ENCODE measurements at regions not wholly inside any gene's neighbourhood (a gene's known extent, or its start where the extent isn't known, plus 50 kb on each side); places are given as distances from the start of the nearest gene placed in this dataset.

GRCh38 chr2:203585516-203585915 is 50.4 kb upstream of the RAPH1 start:
- no peaks in the 10 kb centered on the region for H3K36me3 Mint-ChIP-seq
- H3K9me3 Mint-ChIP-seq (ENCODE audit: low read depth): no peaks in the 10 kb centered on the region
- ATAC-seq: no peak
- H3K4me1 Mint-ChIP-seq: peaks cover 28% of the 10 kb centered on the region
- H3K27me3 Mint-ChIP-seq: peaks cover 72% of the 10 kb centered on the region
- no peak for DNase-seq
- H3K4me3 Mint-ChIP-seq: no peak overlapping the region
- no peak overlapping the region for H3K27ac Mint-ChIP-seq
- CTCF ChIA-PET: no interaction called here

GRCh38 chr2:203586206-203586605 is 51.1 kb upstream of the RAPH1 start:
- Mint-ChIP-seq H3K27ac (no peak overlapping the region), H3K27me3 (peaks cover 71% of the 10 kb centered on the region), H3K4me3 (no peak overlapping the region), H3K9me3 (ENCODE audit: low read depth) (no peaks in the 10 kb centered on the region), H3K4me1 (peaks cover 26% of the 10 kb centered on the region), H3K36me3 (no peaks in the 10 kb centered on the region)
- no peak for DNase-seq
- ATAC-seq: no peak
- CTCF ChIA-PET: no interaction called here

GRCh38 chr2:203586696-203587095 is 51.6 kb upstream of the RAPH1 start:
- no peaks in the 10 kb centered on the region for H3K36me3 Mint-ChIP-seq
- no peaks in the 10 kb centered on the region for H3K9me3 Mint-ChIP-seq (ENCODE audit: low read depth)
- peaks cover 72% of the 10 kb centered on the region for H3K27me3 Mint-ChIP-seq

GRCh38 chr2:203590496-203590895 is 55.4 kb upstream of the RAPH1 start:
- peaks cover 7% of the 10 kb centered on the region for H3K4me1 Mint-ChIP-seq
- ATAC-seq: no peak
- no peaks in the 10 kb centered on the region for H3K9me3 Mint-ChIP-seq (ENCODE audit: low read depth)
- CTCF ChIA-PET: no interaction called here
- H3K27ac Mint-ChIP-seq: no peak overlapping the region
- DNase-seq: no peak
- peaks cover 65% of the 10 kb centered on the region for H3K27me3 Mint-ChIP-seq
- no peak overlapping the region for H3K4me3 Mint-ChIP-seq
- no peaks in the 10 kb centered on the region for H3K36me3 Mint-ChIP-seq

More at GRCh38 chr2:203586696-203587095, 51.6 kb upstream of the RAPH1 start:
- no peak for DNase-seq
- Mint-ChIP-seq H3K27ac (no peak overlapping the region), H3K4me3 (no peak overlapping the region), H3K4me1 (peaks cover 26% of the 10 kb centered on the region)
- CTCF ChIA-PET: interaction anchor here (0.5 kb wide), 1 partner anchor 10 kb away, joined by 3 read pairs; no protein-coding TSS in a partner anchor
- ATAC-seq: no peak

GRCh38 chr2:203591642-203592041 is 56.5 kb upstream of the RAPH1 start:
- Mint-ChIP-seq H3K9me3 (ENCODE audit: low read depth) (no peaks in the 10 kb centered on the region), H3K4me3 (no peak overlapping the region), H3K27me3 (peaks cover 63% of the 10 kb centered on the region), H3K27ac (no peak overlapping the region), H3K36me3 (no peaks in the 10 kb centered on the region), H3K4me1 (no peaks in the 10 kb centered on the region)
- ATAC-seq (no peak), DNase-seq (no peak)
- CTCF ChIA-PET: no interaction called here

GRCh38 chr2:203592470-203592869 is 57.4 kb upstream of the RAPH1 start:
- Mint-ChIP-seq H3K27ac (no peak overlapping the region), H3K36me3 (no peaks in the 10 kb centered on the region), H3K4me3 (no peak overlapping the region), H3K9me3 (ENCODE audit: low read depth) (no peaks in the 10 kb centered on the region), H3K4me1 (peaks cover 2% of the 10 kb centered on the region), H3K27me3 (peaks cover 63% of the 10 kb centered on the region)
- CTCF ChIA-PET: no interaction called here
- DNase-seq (no peak), ATAC-seq (no peak)

- Mint-ChIP-seq H3K4me1 (peaks cover 20% of the 10 kb centered on the region), H3K4me3 (no peak overlapping the region), H3K36me3 (peaks cover 1% of the 10 kb centered on the region), H3K27me3 (peaks cover 68% of the 10 kb centered on the region), H3K9me3 (ENCODE audit: low read depth) (no peaks in the 10 kb centered on the region), H3K27ac (no peak overlapping the region)
- DNase-seq (no peak), ATAC-seq (no peak)
- CTCF ChIA-PET: no interaction called here
These were observed 59.4 kb upstream of the RAPH1 start for GRCh38 chr2:203594541-203594940.

- ATAC-seq: no peak
- Mint-ChIP-seq H3K36me3 (peaks cover 1% of the 10 kb centered on the region), H3K4me1 (peaks cover 27% of the 10 kb centered on the region), H3K27ac (no peak overlapping the region), H3K9me3 (ENCODE audit: low read depth) (no peaks in the 10 kb centered on the region), H3K27me3 (peaks cover 68% of the 10 kb centered on the region), H3K4me3 (no peak overlapping the region)
- CTCF ChIA-PET: interaction anchor here (0.7 kb wide), 2 partner anchors 9 to 20 kb away, joined by 3 read pairs; no protein-coding TSS in a partner anchor
- no peak for DNase-seq
These were observed 61.1 kb upstream of the RAPH1 start for GRCh38 chr2:203596183-203596582.

GRCh38 chr2:203599509-203599908 is 64.4 kb upstream of the RAPH1 start:
- Mint-ChIP-seq H3K36me3 (peaks cover 1% of the 10 kb centered on the region), H3K27ac (no peak overlapping the region), H3K4me3 (no peak overlapping the region), H3K27me3 (peaks cover 75% of the 10 kb centered on the region), H3K9me3 (ENCODE audit: low read depth) (no peaks in the 10 kb centered on the region), H3K4me1 (peaks cover 27% of the 10 kb centered on the region)
- CTCF ChIA-PET: interaction anchor here (0.7 to 1.2 kb wide), 3 partner anchors 43 to 216 kb away, joined by 3 read pairs; no protein-coding TSS in a partner anchor
- DNase-seq: no peak
- peak; percentile 69 for ATAC-seq

- H3K4me1 Mint-ChIP-seq: peaks cover 27% of the 10 kb centered on the region
- H3K27ac Mint-ChIP-seq: no peak overlapping the region
- H3K4me3 Mint-ChIP-seq: no peak overlapping the region
- H3K27me3 Mint-ChIP-seq: peaks cover 70% of the 10 kb centered on the region
- H3K36me3 Mint-ChIP-seq: peaks cover 1% of the 10 kb centered on the region
- DNase-seq (no peak), ATAC-seq (no peak)
- H3K9me3 Mint-ChIP-seq (ENCODE audit: low read depth): no peaks in the 10 kb centered on the region
- CTCF ChIA-PET: interaction anchor here (0.9 kb wide), 1 partner anchor 42 kb away, joined by 3 read pairs; no protein-coding TSS in a partner anchor
These were observed 65.2 kb upstream of the RAPH1 start for GRCh38 chr2:203600286-203600685.

- no peak overlapping the region for H3K27ac Mint-ChIP-seq
- DNase-seq (no peak), ATAC-seq (no peak)
- H3K4me3 Mint-ChIP-seq: no peak overlapping the region
- peaks cover 55% of the 10 kb centered on the region for H3K27me3 Mint-ChIP-seq
- H3K4me1 Mint-ChIP-seq: peaks cover 15% of the 10 kb centered on the region
- CTCF ChIA-PET: no interaction called here
- no peaks in the 10 kb centered on the region for H3K36me3 Mint-ChIP-seq
- H3K9me3 Mint-ChIP-seq (ENCODE audit: low read depth): no peaks in the 10 kb centered on the region
These were observed 68.6 kb upstream of the RAPH1 start for GRCh38 chr2:203603456-203604389.

- CTCF ChIA-PET: no interaction called here
- DNase-seq (no peak), ATAC-seq (no peak)
- H3K9me3 Mint-ChIP-seq (ENCODE audit: low read depth): no peaks in the 10 kb centered on the region
- peaks cover under 1% of the 10 kb centered on the region for H3K4me1 Mint-ChIP-seq
- H3K27ac Mint-ChIP-seq: no peak overlapping the region
- peaks cover 42% of the 10 kb centered on the region for H3K27me3 Mint-ChIP-seq
- no peak overlapping the region for H3K4me3 Mint-ChIP-seq
- no peaks in the 10 kb centered on the region for H3K36me3 Mint-ChIP-seq
These were observed 70.2 kb upstream of the RAPH1 start for GRCh38 chr2:203605302-203605701.

- ATAC-seq (no peak), DNase-seq (no peak)
- Mint-ChIP-seq H3K4me1 (no peaks in the 10 kb centered on the region), H3K9me3 (ENCODE audit: low read depth) (no peaks in the 10 kb centered on the region), H3K36me3 (no peaks in the 10 kb centered on the region), H3K27me3 (peaks cover 39% of the 10 kb centered on the region), H3K27ac (no peak overlapping the region), H3K4me3 (no peak overlapping the region)
- CTCF ChIA-PET: no interaction called here
These were observed 71.0 kb upstream of the RAPH1 start for GRCh38 chr2:203606051-203606450.

- ATAC-seq (no peak), DNase-seq (no peak)
- H3K36me3 Mint-ChIP-seq: no peaks in the 10 kb centered on the region
- CTCF ChIA-PET: interaction anchor here (0.9 kb wide), 1 partner anchor 10 kb away, joined by 3 read pairs; no protein-coding TSS in a partner anchor
- no peaks in the 10 kb centered on the region for H3K4me1 Mint-ChIP-seq
- no peak overlapping the region for H3K4me3 Mint-ChIP-seq
- H3K9me3 Mint-ChIP-seq (ENCODE audit: low read depth): no peaks in the 10 kb centered on the region
- H3K27me3 Mint-ChIP-seq: peaks cover 12% of the 10 kb centered on the region
- H3K27ac Mint-ChIP-seq: no peak overlapping the region
These were observed 75.5 kb upstream of the RAPH1 start for GRCh38 chr2:203610558-203610957.
